ENCODE measurements at regions not wholly inside any gene's neighbourhood (a gene's known extent, or its start where the extent isn't known, plus 50 kb on each side); places are given as distances from the start of the nearest gene placed in this dataset.

- TF ChIP-seq, protein P1, sequence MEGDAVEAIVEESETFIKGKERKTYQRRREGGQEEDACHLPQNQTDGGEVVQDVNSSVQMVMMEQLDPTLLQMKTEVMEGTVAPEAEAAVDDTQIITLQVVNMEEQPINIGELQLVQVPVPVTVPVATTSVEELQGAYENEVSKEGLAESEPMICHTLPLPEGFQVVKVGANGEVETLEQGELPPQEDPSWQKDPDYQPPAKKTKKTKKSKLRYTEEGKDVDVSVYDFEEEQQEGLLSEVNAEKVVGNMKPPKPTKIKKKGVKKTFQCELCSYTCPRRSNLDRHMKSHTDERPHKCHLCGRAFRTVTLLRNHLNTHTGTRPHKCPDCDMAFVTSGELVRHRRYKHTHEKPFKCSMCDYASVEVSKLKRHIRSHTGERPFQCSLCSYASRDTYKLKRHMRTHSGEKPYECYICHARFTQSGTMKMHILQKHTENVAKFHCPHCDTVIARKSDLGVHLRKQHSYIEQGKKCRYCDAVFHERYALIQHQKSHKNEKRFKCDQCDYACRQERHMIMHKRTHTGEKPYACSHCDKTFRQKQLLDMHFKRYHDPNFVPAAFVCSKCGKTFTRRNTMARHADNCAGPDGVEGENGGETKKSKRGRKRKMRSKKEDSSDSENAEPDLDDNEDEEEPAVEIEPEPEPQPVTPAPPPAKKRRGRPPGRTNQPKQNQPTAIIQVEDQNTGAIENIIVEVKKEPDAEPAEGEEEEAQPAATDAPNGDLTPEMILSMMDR (conservative IDR thresholded peaks at IDR 0.05; ENCODE audit: low read depth in 2 of 2) = no peak
- TF ChIP-seq POLR2AphosphoS5 (IDR thresholded peaks at IDR 0.05; ENCODE audit: low read depth) (no peak), CREB1 (CRISPR knock-in tag; IDR thresholded peaks at IDR 0.05; ENCODE audit: low read depth) (no peak), JUNB (IDR thresholded peaks at IDR 0.05; ENCODE audit: unreplicated experiment) (no peak), EZH2 (IDR thresholded peaks at IDR 0.05; ENCODE audit: low read depth, unreplicated experiment) (no peak), REST (IDR thresholded peaks at IDR 0.05; ENCODE audit: unreplicated experiment) (no peak), EZH2phosphoT487 (IDR thresholded peaks at IDR 0.05; ENCODE audit: unreplicated experiment) (no peak), ETS1 (IDR thresholded peaks at IDR 0.05) (no peak)
These were observed 406.2 kb upstream of the CADM1 start for GRCh38 chr11:115910379-115910778.
